HCT116 (cell line): ENCODE measurements at regions not wholly inside any gene's neighbourhood (a gene's known extent, or its start where the extent isn't known, plus 50 kb on each side); places are given as distances from the start of the nearest gene placed in this dataset.

ENCODE experiments used
- CBX3 ChIP-seq: IDR thresholded peaks from 2 replicates; pipeline ENCODE4 v1.6.1; 2012; ENCODE audit warnings: low read depth
- CTCF ChIP-seq, 3 experiments: fragments of 200-600 bp in 1 of 3; sonication (generic) in 1 of 3; IDR thresholded peaks in 2 of 3; conservative IDR thresholded peaks in 1 of 3; 2 replicates each; pipeline ENCODE4 v1.5.1; 2012 to 2017; ENCODE audit warnings: low read depth in 2 of 3, low read length in 2 of 3, antibody characterized with exemption in 1 of 3, borderline replicate concordance in 1 of 3, control low read depth in 1 of 3, mild to moderate bottlenecking in 1 of 3, mixed read lengths in 1 of 3, mixed run types in 1 of 3, moderate library complexity in 1 of 3; ENCODE audit not compliant: insufficient read depth in 1 of 3
- ELF1 ChIP-seq: IDR thresholded peaks from 2 replicates; pipeline ENCODE4 v1.6.1; 2012; ENCODE audit warnings: low read depth, borderline replicate concordance
- EZH2 ChIP-seq: fragments of 200-600 bp; sonication (generic); IDR thresholded peaks from 2 replicates; pipeline ENCODE4 v1.6.1; 2017; ENCODE audit warnings: antibody characterized with exemption, mixed run types
- POLR2A ChIP-seq: IDR thresholded peaks from 2 replicates; pipeline ENCODE4 v1.7.0; 2011; ENCODE audit warnings: borderline replicate concordance; ENCODE audit not compliant: insufficient read depth, insufficient read length; ENCODE audit errors: extremely low read depth

DNA sequence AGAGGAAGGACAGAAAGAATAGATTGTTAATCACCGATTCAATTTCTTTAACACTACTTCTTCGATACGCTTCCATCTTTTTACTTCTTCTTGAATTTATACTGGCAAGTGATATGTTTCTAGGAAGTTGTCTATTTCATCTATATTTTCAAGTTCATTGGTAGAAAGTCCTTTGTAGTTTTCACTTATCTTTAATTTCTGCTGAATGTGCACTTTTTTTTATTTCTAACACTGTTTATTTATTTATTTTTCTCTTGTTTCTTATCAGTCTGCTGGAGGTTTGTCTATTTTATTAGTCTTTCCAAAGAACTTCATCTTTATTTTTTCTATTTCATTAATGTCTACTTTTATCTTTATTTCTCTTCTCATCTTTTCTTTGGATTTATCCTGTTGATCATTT, 63.6 kb downstream of the SIX1 start:
- TF ChIP-seq CTCF (IDR thresholded peaks at IDR 0.05 in 2 of 3, conservative IDR thresholded peaks at IDR 0.05 in 1 of 3; ENCODE audit: borderline replicate concordance in 1 of 3, insufficient read depth in 1 of 3, low read depth in 2 of 3, low read length in 2 of 3) (no peak), POLR2A (no peak), CBX3 (no peak), ELF1 (no peak), EZH2 (no peak)
